IMR-90 (cell line): ENCODE measurements at regions not wholly inside any gene's neighbourhood (a gene's known extent, or its start where the extent isn't known, plus 50 kb on each side); places are given as distances from the start of the nearest gene placed in this dataset.

Experiments
- ATAC-seq: fragments of 200-7000 bp; cut with Tn5 transposase; 2 replicates; pipeline ENCODE4 v1.9.1; 2020; ENCODE audit warnings: low read depth, mild to moderate bottlenecking, moderate library complexity
- BruUV-seq: library from RNA; stranded (reverse); fragments of 400-500 nt; replicated peaks from 2 replicates; lab custom pipeline; 2021; lab: Mats Ljungman, UMichigan
- CTCF ChIA-PET: fragments of 300-600 bp; formaldehyde crosslinking; extraction: SDS; loops from one replicate; lab custom pipeline; 2021; ENCODE audit warnings: antibody characterized with exemption; lab: Yijun Ruan, JAX
- POLR2A ChIA-PET: fragments of 300-600 bp; sonication (Branson Sonifier 250); formaldehyde crosslinking; loops from one replicate; lab custom pipeline; 2022; ENCODE audit warnings: antibody characterized with exemption; ENCODE audit not compliant: unreplicated experiment; lab: Charles Lee
- DNase-seq: peaks from one replicate; pipeline ENCODE4 v3.0.0; 2013
- H2AFZ ChIP-seq: replicated peaks from 2 replicates; pipeline ENCODE3; 2013; ENCODE audit warnings: low read length, mild to moderate bottlenecking; ENCODE audit not compliant: poor library complexity
- H2AK5ac ChIP-seq: 2 replicates; pipeline ENCODE4 v1.6.1; 2013; ENCODE audit warnings: low read depth, low read length, inconsistent platforms
- H2AK9ac ChIP-seq: replicated peaks from 2 replicates; pipeline ENCODE3; 2013; ENCODE audit warnings: mild to moderate bottlenecking, low read depth, low read length, moderate library complexity; ENCODE audit not compliant: poor library complexity
- H2BK120ac ChIP-seq: 2 replicates; pipeline ENCODE4 v1.6.1; 2013; ENCODE audit warnings: low read depth, low read length, inconsistent platforms
- H2BK15ac ChIP-seq: 3 replicates; pipeline ENCODE4 v1.6.1; 2013; ENCODE audit warnings: low read depth, low read length, inconsistent platforms
- H2BK20ac ChIP-seq: 2 replicates; pipeline ENCODE4 v1.6.1; 2013; ENCODE audit warnings: low read depth, mild to moderate bottlenecking, inconsistent platforms, low read length, moderate library complexity
- H2BK5ac ChIP-seq: 2 replicates; pipeline ENCODE4 v1.6.1; 2013; ENCODE audit warnings: mild to moderate bottlenecking, low read depth, low read length, inconsistent platforms; ENCODE audit not compliant: poor library complexity, severe bottlenecking
- H3K14ac ChIP-seq: replicated peaks from 2 replicates; pipeline ENCODE4 v1.6.1; 2013; ENCODE audit warnings: low read depth, low read length, inconsistent platforms
- H3K18ac ChIP-seq: 2 replicates; pipeline ENCODE4 v1.6.1; 2013; ENCODE audit warnings: low read depth, low read length, control low read depth
- H3K23ac ChIP-seq: 2 replicates; pipeline ENCODE4 v1.6.1; 2013; ENCODE audit warnings: low read depth, low read length, inconsistent platforms
- H3K27ac ChIP-seq: 2 replicates; pipeline ENCODE4 v1.5.1; 2013; ENCODE audit warnings: mild to moderate bottlenecking, control low read depth, low read length; ENCODE audit not compliant: insufficient read depth
- H3K27me3 ChIP-seq: 2 replicates; pipeline ENCODE4 v1.6.1; 2013; ENCODE audit warnings: low read length; ENCODE audit not compliant: control insufficient read depth, insufficient read depth
- H3K36me3 ChIP-seq: 2 replicates; pipeline ENCODE4 v1.6.1; 2013; ENCODE audit warnings: low read length, mixed read lengths; ENCODE audit not compliant: control insufficient read depth, insufficient read depth
- H3K4ac ChIP-seq: 2 replicates; pipeline ENCODE4 v1.6.1; 2013; ENCODE audit warnings: low read depth, low read length, inconsistent platforms
- H3K4me1 ChIP-seq: 2 replicates; pipeline ENCODE4 v1.6.1; 2013; ENCODE audit warnings: low read length, mixed read lengths; ENCODE audit not compliant: control insufficient read depth, insufficient read depth
- H3K4me2 ChIP-seq: 2 replicates; pipeline ENCODE4 v1.6.1; 2013; ENCODE audit warnings: low read depth, mild to moderate bottlenecking, control low read depth, low read length, moderate library complexity
- H3K4me3 ChIP-seq: 2 replicates; pipeline ENCODE4 v1.5.1; 2013; ENCODE audit warnings: low read depth, mild to moderate bottlenecking, control low read depth, low read length, moderate library complexity; ENCODE audit not compliant: insufficient read depth
- H3K56ac ChIP-seq: 2 replicates; pipeline ENCODE4 v1.6.1; 2013; ENCODE audit warnings: low read length, inconsistent platforms; ENCODE audit not compliant: insufficient read depth; ENCODE audit errors: extremely low read depth
- H3K79me1 ChIP-seq, 2 experiments: 2 replicates each; pipeline ENCODE4 v1.6.1; 2013; ENCODE audit warnings: low read length in 2 of 2, inconsistent platforms in 1 of 2, low read depth in 1 of 2
- H3K9ac ChIP-seq: 2 replicates; pipeline ENCODE4 v1.6.1; 2013; ENCODE audit warnings: low read depth, low read length, control low read depth
- H3K9me1 ChIP-seq: 2 replicates; pipeline ENCODE4 v1.6.1; 2013; ENCODE audit warnings: low read length, inconsistent platforms; ENCODE audit not compliant: insufficient read depth
- H3K9me3 ChIP-seq: 2 replicates; pipeline ENCODE4 v1.6.1; 2013; ENCODE audit warnings: low read length; ENCODE audit not compliant: control insufficient read depth, insufficient read depth
- H4K20me1 ChIP-seq: 2 replicates; pipeline ENCODE4 v1.6.1; 2013; ENCODE audit warnings: low read length, inconsistent platforms; ENCODE audit not compliant: insufficient read depth
- H4K5ac ChIP-seq: 2 replicates; pipeline ENCODE4 v1.6.1; 2013; ENCODE audit warnings: mild to moderate bottlenecking, low read depth, low read length, control low read depth
- H4K8ac ChIP-seq, 2 experiments: 2 replicates each; pipeline ENCODE4 v1.6.1; 2013; ENCODE audit warnings: low read depth in 2 of 2, low read length in 2 of 2, control low read depth in 1 of 2, inconsistent platforms in 1 of 2
- H4K91ac ChIP-seq: 2 replicates; pipeline ENCODE4 v1.6.1; 2013; ENCODE audit warnings: low read depth, low read length, inconsistent platforms; ENCODE audit not compliant: insufficient read depth
- CEBPB ChIP-seq: IDR thresholded peaks from 2 replicates; pipeline ENCODE4 v1.6.1; 2012; ENCODE audit warnings: low read depth, low read length, improper control_type of control experiment
- FOS ChIP-seq: fragments of 150-350 bp; IDR thresholded peaks from 2 replicates; pipeline ENCODE4 v1.6.1; 2016; ENCODE audit warnings: low read depth, low read length
- MAFK ChIP-seq: IDR thresholded peaks from 2 replicates; pipeline ENCODE4 v1.6.1; 2012; ENCODE audit warnings: low read depth, low read length, improper control_type of control experiment
- MAZ ChIP-seq: IDR thresholded peaks from 2 replicates; pipeline ENCODE4 v1.6.1; 2012; ENCODE audit warnings: low read depth, mild to moderate bottlenecking, low read length, improper control_type of control experiment, moderate library complexity, borderline replicate concordance
- POLR2A ChIP-seq: IDR thresholded peaks from 2 replicates; pipeline ENCODE4 v1.6.1; 2012; ENCODE audit warnings: mild to moderate bottlenecking, low read depth, low read length
- RAD21 ChIP-seq: IDR thresholded peaks from 2 replicates; pipeline ENCODE4 v1.6.1; 2012; ENCODE audit warnings: low read length, improper control_type of control experiment
- RCOR1 ChIP-seq: IDR thresholded peaks from 2 replicates; pipeline ENCODE4 v1.6.1; 2012; ENCODE audit warnings: mild to moderate bottlenecking, low read length, improper control_type of control experiment; ENCODE audit not compliant: insufficient replicate concordance
- SMC3 ChIP-seq: fragments of 150-350 bp; IDR thresholded peaks from 2 replicates; pipeline ENCODE4 v1.6.1; 2016; ENCODE audit warnings: low read depth, mild to moderate bottlenecking, antibody characterized with exemption, low read length, moderate library complexity
- WGBS, 2 experiments: methylation state at CpG; one replicate each; pipeline versions ENCODE4 v1.1.5 to v1.1.7; 2013; ENCODE audit warnings: missing lambda C conversion rate in 2 of 2; ENCODE audit not compliant: insufficient read length in 1 of 2; ENCODE audit errors: extremely low coverage in 2 of 2; 5-methylcytosine and 5-hydroxymethylcytosine counted together
- dilution Hi-C: fragments of 300-500 bp; cut with HindIII; formaldehyde crosslinking; loops from one replicate; pipeline ENCODE4 v1.14.3; 2018; ENCODE audit warnings: low sequenced_read_pairs; ENCODE audit not compliant: unreplicated experiment
- in situ Hi-C: fragments of 300-500 bp; cut with MboI; formaldehyde crosslinking; loops from 3 replicates; pipeline ENCODE4 v1.14.3; 2019; ENCODE audit warnings: low sequenced_read_pairs, inconsistent platforms, mixed read lengths
- intact Hi-C: fragments of 100-400 bp; cut with micrococcal nuclease; formaldehyde crosslinking; loops from 2 replicates; pipeline ENCODE4 v1.10.0; 2022
- TF ChIP-seq, protein P1 (sequence below): fragments of 150-350 bp; IDR thresholded peaks from 2 replicates; pipeline ENCODE4 v1.6.1; 2016; ENCODE audit warnings: low read depth, mild to moderate bottlenecking, low read length, moderate library complexity, borderline replicate concordance
- TF ChIP-seq, protein P2 (sequence below): conservative IDR thresholded peaks from 2 replicates; pipeline ENCODE4 v1.5.1; 2012; ENCODE audit warnings: mild to moderate bottlenecking, low read depth, low read length, improper control_type of control experiment

DNA sequence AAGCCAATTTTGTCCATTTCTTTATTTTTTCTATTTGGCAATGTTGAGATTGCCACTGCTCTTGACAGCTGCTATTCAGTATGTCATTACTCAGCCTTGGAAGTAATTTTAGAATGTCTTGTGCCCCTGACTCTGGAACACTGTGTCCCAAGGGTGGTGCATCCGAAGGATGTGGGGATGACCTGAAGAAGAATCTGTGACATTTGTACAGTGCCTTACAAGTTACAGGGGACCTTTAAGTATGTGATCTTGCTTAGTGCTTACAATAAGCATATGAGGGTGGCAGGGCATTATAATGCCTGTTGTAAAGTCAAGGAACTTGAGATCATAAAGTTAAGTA lies 239.5 kb downstream of the REEP3 start:
- H4K20me1 ChIP-seq = no peaks in the 10 kb centered on the region
- no peak overlapping the region for H2AK9ac ChIP-seq
- no peak overlapping the region for H3K56ac ChIP-seq
- H3K36me3 ChIP-seq = no peaks in the 10 kb centered on the region
- no peaks in the 10 kb centered on the region for H3K9me3 ChIP-seq
- ChIA-PET POLR2A (no interaction called here), CTCF (no interaction called here)
- H2AFZ ChIP-seq = no peak overlapping the region
- ATAC-seq (no peak), DNase-seq (no peak)
- H2BK5ac ChIP-seq = no peak overlapping the region
- H2AK5ac ChIP-seq = no peak overlapping the region
- no peak overlapping the region for H4K91ac ChIP-seq
- H2BK15ac ChIP-seq = no peak overlapping the region
- H3K23ac ChIP-seq = no peak overlapping the region
- H3K27ac ChIP-seq = no peak overlapping the region
- no peak overlapping the region for H3K14ac ChIP-seq
- dilution Hi-C loops (no loop called here), intact Hi-C loops (loop anchor here (5.0 kb wide), 1 partner anchor 33 kb away; no protein-coding TSS in a partner anchor), in situ Hi-C loops (no loop called here)
- TF ChIP-seq RAD21 (no peak), MAZ (no peak), RCOR1 (no peak), MAFK (no peak), SMC3 (no peak), FOS (no peak), CEBPB (no peak), POLR2A (no peak)
- TF ChIP-seq, protein P1, sequence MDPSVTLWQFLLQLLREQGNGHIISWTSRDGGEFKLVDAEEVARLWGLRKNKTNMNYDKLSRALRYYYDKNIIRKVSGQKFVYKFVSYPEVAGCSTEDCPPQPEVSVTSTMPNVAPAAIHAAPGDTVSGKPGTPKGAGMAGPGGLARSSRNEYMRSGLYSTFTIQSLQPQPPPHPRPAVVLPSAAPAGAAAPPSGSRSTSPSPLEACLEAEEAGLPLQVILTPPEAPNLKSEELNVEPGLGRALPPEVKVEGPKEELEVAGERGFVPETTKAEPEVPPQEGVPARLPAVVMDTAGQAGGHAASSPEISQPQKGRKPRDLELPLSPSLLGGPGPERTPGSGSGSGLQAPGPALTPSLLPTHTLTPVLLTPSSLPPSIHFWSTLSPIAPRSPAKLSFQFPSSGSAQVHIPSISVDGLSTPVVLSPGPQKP = no peak
- TF ChIP-seq, protein P2, sequence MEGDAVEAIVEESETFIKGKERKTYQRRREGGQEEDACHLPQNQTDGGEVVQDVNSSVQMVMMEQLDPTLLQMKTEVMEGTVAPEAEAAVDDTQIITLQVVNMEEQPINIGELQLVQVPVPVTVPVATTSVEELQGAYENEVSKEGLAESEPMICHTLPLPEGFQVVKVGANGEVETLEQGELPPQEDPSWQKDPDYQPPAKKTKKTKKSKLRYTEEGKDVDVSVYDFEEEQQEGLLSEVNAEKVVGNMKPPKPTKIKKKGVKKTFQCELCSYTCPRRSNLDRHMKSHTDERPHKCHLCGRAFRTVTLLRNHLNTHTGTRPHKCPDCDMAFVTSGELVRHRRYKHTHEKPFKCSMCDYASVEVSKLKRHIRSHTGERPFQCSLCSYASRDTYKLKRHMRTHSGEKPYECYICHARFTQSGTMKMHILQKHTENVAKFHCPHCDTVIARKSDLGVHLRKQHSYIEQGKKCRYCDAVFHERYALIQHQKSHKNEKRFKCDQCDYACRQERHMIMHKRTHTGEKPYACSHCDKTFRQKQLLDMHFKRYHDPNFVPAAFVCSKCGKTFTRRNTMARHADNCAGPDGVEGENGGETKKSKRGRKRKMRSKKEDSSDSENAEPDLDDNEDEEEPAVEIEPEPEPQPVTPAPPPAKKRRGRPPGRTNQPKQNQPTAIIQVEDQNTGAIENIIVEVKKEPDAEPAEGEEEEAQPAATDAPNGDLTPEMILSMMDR = no peak
- no peak overlapping the region for H2BK120ac ChIP-seq
- no peak overlapping the region for H3K4me2 ChIP-seq
- WGBS, 2 experiments = 80% methylated on average over 1 of the region's 1 CpG; no CpG with 5 or more reads in 1 of the 2 experiments
- H3K79me1 ChIP-seq = no peaks in the 10 kb centered on the region
- H3K4me1 ChIP-seq = peaks cover 2% of the 10 kb centered on the region
- H3K27me3 ChIP-seq = peaks cover 17% of the 10 kb centered on the region
- H2BK20ac ChIP-seq = no peak overlapping the region
- no peak overlapping the region for H3K9ac ChIP-seq
- H3K18ac ChIP-seq = no peak overlapping the region
- H4K5ac ChIP-seq = no peak overlapping the region
- H4K8ac ChIP-seq = no peak overlapping the region
- no peak overlapping the region for H3K4me3 ChIP-seq
- no peak overlapping the region for H3K4ac ChIP-seq
- no TSS peak for BruUV-seq
- no peaks in the 10 kb centered on the region for H3K9me1 ChIP-seq
